Spleen (tissue), 7 donors: ENCODE measurements at regions not wholly inside any gene's neighbourhood (a gene's known extent, or its start where the extent isn't known, plus 50 kb on each side); places are given as distances from the start of the nearest gene placed in this dataset.

ENCODE experiments used
- CTCF ChIP-seq, 11 experiments: fragments of 200-600 bp in 7 of 11; fragments of 450-650 bp in 4 of 11; sonication (generic) in 4 of 11; IDR thresholded peaks in 8 of 11; conservative IDR thresholded peaks in 3 of 11; 1 replicate in 7 of 11; 2 replicates in 4 of 11; pipeline versions ENCODE4 v1.4.0 to v1.8.0; 2016 to 2021; ENCODE audit warnings: antibody characterized with exemption in 11 of 11, inconsistent platforms in 4 of 11, mild to moderate bottlenecking in 1 of 11
- POLR2A ChIP-seq, 3 donors: fragments of 450-650 bp; IDR thresholded peaks; one replicate each; pipeline ENCODE4 v1.5.1; 2017; ENCODE audit warnings: antibody characterized with exemption in 3 of 3, mild to moderate bottlenecking in 1 of 3
- POLR2AphosphoS5 ChIP-seq, 3 donors: sonication (generic); formaldehyde crosslinking; IDR thresholded peaks; one replicate each; pipeline ENCODE4 v1.5.1; 2017; ENCODE audit warnings: antibody characterized with exemption in 3 of 3
- donor health status: DM: no; HTN: no; CAD: no; lungs with moderate emphysema.
- donor health status: DM: no; HTN: no; CAD: no.
- donor health status: DM: no; HTN: no; CAD: no.

GRCh38 chr13:77423296-77423695, 96.4 kb upstream of the MYCBP2 start:
- no peak for TF ChIP-seq CTCF (IDR thresholded peaks at IDR 0.05 in 8 of 11, conservative IDR thresholded peaks at IDR 0.05 in 3 of 11)
- no peak for TF ChIP-seq POLR2AphosphoS5 (IDR thresholded peaks at IDR 0.05)
- no peak for TF ChIP-seq POLR2A (IDR thresholded peaks at IDR 0.05)
